ENCODE measurements at regions not wholly inside any gene's neighbourhood (a gene's known extent, or its start where the extent isn't known, plus 50 kb on each side); places are given as distances from the start of the nearest gene placed in this dataset.

- no peaks in the 10 kb centered on the region for H3K23me2 ChIP-seq (ENCODE audit: insufficient read length, low read depth, low read length, poor library complexity, severe bottlenecking)
- H3K56ac ChIP-seq (ENCODE audit: insufficient read length, low read depth, low read length) = no peak overlapping the region
- H2AFZ ChIP-seq (ENCODE audit: low read length) = no peak overlapping the region
- H3K27ac Mint-ChIP-seq = no peak overlapping the region
- H3K9me3 ChIP-seq (ENCODE audit: control insufficient read depth, low read depth, low read length) = no peaks in the 10 kb centered on the region
- H2BK5ac ChIP-seq (ENCODE audit: insufficient read length, low read length) = no peak overlapping the region
- H3K27ac ChIP-seq (ENCODE audit: insufficient read length, low read depth, low read length) = no peak overlapping the region
- H2BK120ac ChIP-seq (ENCODE audit: low read depth, low read length, poor library complexity, severe bottlenecking) = no peak overlapping the region
- no peaks in the 10 kb centered on the region for H3K79me2 ChIP-seq (ENCODE audit: insufficient read depth, low read length)
- no peaks in the 10 kb centered on the region for H4K20me1 ChIP-seq (ENCODE audit: control insufficient read depth, insufficient read depth, insufficient read length)
- H4K5ac ChIP-seq (ENCODE audit: insufficient read length, low read depth, low read length) = no peak overlapping the region
- no peak overlapping the region for H3T11ph ChIP-seq (ENCODE audit: low read length)
- no peak overlapping the region for H4K91ac ChIP-seq (ENCODE audit: insufficient read length, low read depth, low read length)
- no peaks in the 10 kb centered on the region for H3K79me1 ChIP-seq (ENCODE audit: insufficient read depth, low read depth, low read length, poor library complexity, severe bottlenecking)
- H3K4me2 ChIP-seq (ENCODE audit: insufficient read depth, insufficient read length, low read length) = no peak overlapping the region
- no peak overlapping the region for H3K14ac ChIP-seq (ENCODE audit: insufficient read depth, low read length)
- H2BK12ac ChIP-seq (ENCODE audit: insufficient read length, low read depth, low read length) = no peak overlapping the region
- H3K9ac ChIP-seq (ENCODE audit: extremely low read depth, insufficient read length, low read length) = no peak overlapping the region
- H3K36me3 Mint-ChIP-seq (ENCODE audit: insufficient read depth in 1 of 3, low read depth in 3 of 3) = no peaks in the 10 kb centered on the region; a peak in 1 of 7 replicates
- WGBS (ENCODE audit: extremely low coverage, insufficient read length, low lambda C conversion rate) = no CpG with 5 or more reads among the region's 6 CpGs
- no peaks in the 10 kb centered on the region for H3K27me3 ChIP-seq (ENCODE audit: insufficient read depth, low read length)
- TF ChIP-seq, protein P1, sequence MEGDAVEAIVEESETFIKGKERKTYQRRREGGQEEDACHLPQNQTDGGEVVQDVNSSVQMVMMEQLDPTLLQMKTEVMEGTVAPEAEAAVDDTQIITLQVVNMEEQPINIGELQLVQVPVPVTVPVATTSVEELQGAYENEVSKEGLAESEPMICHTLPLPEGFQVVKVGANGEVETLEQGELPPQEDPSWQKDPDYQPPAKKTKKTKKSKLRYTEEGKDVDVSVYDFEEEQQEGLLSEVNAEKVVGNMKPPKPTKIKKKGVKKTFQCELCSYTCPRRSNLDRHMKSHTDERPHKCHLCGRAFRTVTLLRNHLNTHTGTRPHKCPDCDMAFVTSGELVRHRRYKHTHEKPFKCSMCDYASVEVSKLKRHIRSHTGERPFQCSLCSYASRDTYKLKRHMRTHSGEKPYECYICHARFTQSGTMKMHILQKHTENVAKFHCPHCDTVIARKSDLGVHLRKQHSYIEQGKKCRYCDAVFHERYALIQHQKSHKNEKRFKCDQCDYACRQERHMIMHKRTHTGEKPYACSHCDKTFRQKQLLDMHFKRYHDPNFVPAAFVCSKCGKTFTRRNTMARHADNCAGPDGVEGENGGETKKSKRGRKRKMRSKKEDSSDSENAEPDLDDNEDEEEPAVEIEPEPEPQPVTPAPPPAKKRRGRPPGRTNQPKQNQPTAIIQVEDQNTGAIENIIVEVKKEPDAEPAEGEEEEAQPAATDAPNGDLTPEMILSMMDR (conservative IDR thresholded peaks at IDR 0.05) = no peak
- H2BK20ac ChIP-seq (ENCODE audit: low read depth, low read length, poor library complexity, severe bottlenecking) = no peak overlapping the region
- peaks cover 2 to 3% of the 10 kb centered on the region in 2 experiments; a peak in 3 of 5 replicates for H3K9me3 Mint-ChIP-seq
- H3K4ac ChIP-seq (ENCODE audit: low read depth, low read length) = no peak overlapping the region
- no peak overlapping the region for H4K8ac ChIP-seq (replicated peaks; ENCODE audit: insufficient read length, low read depth, low read length)
- no peak for DNase-seq
- H3K23ac ChIP-seq (ENCODE audit: insufficient read length, low read depth, low read length) = no peak overlapping the region
- peaks cover 29% of the 10 kb centered on the region for H3K27me3 Mint-ChIP-seq (ENCODE audit: low read depth)
- H3K4me1 Mint-ChIP-seq = no peaks in the 10 kb centered on the region
- no peak overlapping the region for H2AK5ac ChIP-seq (ENCODE audit: insufficient read length, low read length)
- H3K18ac ChIP-seq (ENCODE audit: insufficient read length, low read depth, low read length) = no peak overlapping the region
- H3K4me3 Mint-ChIP-seq = no peak overlapping the region
- no peak overlapping the region for H2BK15ac ChIP-seq (ENCODE audit: low read depth, low read length)
- H3K4me1 ChIP-seq (ENCODE audit: insufficient read depth, low read length) = no peaks in the 10 kb centered on the region
These were observed 959.4 kb upstream of the TMEM132C start for GRCh38 chr12:127307528-127307927.

Data from H9 (cell line).